ENCODE measurements at regions not wholly inside any gene's neighbourhood (a gene's known extent, or its start where the extent isn't known, plus 50 kb on each side); places are given as distances from the start of the nearest gene placed in this dataset.
"Not testable (repeated sequence)": the region's sequence is repeated elsewhere in the genome, so short reads cannot be mapped to it uniquely, and the experiment has no call there.

DNA sequence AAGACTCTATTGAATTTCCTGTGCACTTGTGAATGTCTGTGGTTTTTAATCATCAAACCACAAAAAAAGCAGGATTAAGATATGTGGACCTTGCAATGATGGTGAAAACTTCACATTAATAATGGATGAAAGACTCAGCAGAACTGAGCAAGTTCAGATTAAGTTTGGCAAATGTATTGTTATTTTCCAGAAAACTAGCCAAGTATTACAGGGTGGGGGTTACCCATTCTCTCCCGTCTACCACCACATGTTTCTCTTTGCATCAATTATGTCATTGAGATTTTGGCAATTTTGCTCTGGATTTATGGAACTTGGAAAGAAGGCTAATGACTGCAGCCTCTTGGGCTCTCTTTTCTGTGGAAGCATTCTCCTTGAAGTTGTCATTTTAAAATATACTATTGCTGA lies 577.1 kb downstream of the ANKRD50 start:
- no peak for DNase-seq

DNA sequence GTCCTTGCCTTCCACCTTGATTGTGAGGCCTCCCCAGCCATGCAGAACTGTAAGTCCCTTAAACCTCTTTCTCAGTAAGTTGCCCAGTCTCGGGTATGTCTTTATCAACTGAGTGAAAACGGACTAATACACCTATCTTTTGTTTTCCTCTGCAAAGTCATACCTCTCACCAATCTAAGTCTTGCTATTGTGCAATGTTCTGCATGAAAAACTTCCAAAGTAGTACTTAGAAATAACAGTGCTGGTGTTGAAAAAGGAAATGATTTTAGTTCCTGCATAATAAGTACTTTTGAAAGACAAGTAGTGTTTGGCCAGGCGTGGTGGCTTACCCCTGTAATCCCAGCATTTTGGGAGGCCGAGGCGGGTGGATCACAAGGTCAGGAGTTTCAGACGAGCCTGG lies 573.5 kb downstream of the ANKRD50 start:
- DNase-seq = no peak

DNA sequence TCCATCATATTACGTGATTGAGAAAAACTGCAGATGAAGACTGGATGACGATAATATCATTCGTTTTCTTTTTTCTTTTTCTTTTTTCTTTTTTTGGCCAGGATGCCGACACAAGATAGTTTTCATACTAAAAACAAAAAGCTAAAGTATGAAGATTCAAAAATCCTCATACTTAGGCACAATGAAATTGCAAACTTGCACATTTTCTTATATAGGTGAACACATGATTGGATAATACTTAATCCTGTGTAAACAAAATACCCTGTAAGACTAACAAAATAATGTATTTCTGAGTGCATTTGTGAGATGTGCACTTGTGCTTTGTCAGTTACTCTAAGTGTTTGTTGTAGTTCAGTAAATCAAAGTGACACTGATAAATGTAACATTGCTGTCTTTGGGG lies 568.9 kb downstream of the ANKRD50 start:
- DNase-seq = no peak

DNA sequence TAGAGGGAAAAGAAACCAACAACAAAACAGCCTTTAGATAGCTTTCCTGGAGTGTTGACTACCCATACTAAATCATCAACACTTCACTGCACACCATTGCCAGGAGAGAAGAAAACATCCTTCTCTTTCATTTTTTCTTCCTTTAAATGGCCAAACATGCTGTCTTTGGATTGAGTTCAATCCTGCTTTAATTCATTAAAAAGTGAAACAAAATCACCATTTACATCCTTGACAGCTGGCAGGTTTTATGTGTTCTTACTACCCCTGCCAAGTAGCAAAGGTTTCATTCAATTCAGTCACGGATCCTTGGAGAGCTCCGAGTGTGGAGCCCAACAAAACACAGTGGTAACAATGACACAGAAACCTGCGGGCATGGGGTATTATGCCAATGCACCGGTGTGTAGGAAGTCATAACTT lies 568.3 kb downstream of the ANKRD50 start:
- no peak for DNase-seq

DNA sequence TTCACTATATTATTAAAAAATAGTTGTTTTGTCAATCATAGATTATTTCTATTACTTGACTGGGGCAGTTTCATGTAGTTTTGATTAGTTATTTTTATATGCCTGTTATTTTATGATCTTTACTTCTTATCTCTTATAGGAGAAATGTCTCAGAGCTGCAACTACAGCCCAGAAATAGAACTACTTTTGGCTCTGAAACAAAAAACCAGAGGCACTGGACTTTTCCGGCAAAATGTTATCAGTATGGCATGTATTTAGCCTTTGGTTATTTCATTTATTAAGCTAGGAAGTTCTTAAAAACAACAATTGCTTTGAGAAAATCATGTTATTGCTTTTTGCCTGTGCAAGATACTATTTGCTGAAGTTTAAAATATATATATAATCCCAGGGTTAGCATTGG lies 566.5 kb downstream of the ANKRD50 start:
- DNase-seq = no peak

DNA sequence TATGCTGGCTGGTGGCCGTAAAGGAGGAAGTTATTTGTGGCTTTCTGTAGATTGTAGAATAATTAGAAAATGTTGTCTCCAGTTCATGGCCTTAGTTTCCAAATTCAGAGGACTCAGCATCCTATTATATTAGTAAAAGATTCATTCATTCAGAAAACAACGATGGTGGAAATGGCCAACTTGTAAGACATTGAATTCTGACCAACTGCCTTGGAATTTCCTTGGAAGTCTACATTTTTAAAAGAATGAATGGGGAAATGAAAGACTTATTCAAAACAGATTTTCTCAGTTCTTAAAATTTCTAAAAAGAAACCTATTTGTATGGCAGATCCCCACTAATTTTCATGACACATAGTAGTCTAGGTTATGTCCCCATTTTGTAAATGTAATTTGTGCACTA lies 561.5 kb downstream of the ANKRD50 start:
- DNase-seq = no peak

DNA sequence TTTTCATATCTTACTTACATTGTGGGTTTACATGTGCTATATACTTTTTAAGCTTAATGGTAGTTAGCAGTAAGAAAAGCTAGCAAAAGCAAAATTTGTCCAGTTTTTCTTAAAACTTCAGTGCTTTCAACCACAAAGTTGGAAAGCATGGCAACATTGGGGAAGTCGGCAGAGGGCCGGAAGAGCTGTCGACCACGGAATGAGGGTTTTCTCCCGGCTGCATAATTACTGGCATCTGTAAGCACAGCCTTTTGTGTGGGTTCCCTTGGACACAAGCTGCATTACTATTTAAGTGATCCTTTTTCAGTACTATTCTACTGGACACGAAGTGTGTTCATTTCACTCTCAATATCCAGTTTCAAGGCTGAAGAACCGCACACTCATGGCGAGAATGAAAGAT lies 560.4 kb downstream of the ANKRD50 start:
- peak; percentile 89 to 91 for DNase-seq

DNA sequence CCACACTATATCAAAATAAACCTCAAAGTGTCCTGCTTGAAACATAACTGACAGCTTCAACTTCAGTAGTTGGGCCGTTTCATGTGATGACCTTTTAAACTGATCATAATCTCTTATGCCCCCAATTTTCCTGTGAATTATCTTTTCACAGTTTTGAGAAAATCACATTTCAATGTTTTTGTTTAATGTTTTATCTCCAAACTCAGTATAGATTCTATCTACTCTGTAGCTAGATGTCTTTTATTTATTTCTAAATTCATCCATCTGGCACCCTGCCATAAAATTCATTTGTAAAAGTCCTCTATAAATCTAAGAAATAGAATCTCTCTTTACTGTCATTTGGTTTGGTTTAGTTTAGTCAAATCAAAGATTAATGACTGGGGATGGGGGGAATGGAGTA lies 557.3 kb downstream of the ANKRD50 start:
- DNase-seq = no peak

DNA sequence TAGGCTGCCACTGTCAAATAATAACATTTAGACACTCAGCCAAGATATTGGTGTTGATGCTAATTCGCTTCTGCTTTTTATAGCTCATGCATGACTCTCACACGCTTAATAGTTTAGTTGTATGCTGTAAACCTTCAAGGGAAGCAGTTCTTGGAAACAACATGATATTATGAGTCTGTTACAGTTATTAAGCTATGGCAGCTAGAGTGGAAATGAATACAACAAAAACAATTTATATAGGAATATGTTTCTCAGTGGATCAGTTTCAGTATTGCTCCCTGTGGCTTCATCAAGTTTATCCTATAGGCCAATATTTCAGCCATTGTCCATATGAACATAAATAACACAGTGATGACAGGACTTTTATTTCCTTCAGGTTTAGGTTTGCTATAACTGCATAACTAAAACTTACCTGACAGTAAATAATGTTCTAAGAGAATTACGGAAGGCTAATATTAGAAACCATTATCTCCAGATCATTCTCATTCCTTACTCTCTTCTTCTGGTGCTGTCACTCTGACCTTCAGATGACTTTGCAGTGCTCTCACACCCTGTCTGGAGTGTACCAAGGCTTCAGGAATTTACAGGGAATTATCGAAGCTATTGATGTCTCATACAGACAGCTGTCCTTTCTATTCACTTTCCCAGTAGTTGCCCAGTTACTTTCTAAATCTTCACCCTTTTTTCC lies 555.0 kb downstream of the ANKRD50 start:
- DNase-seq = no peak

DNA sequence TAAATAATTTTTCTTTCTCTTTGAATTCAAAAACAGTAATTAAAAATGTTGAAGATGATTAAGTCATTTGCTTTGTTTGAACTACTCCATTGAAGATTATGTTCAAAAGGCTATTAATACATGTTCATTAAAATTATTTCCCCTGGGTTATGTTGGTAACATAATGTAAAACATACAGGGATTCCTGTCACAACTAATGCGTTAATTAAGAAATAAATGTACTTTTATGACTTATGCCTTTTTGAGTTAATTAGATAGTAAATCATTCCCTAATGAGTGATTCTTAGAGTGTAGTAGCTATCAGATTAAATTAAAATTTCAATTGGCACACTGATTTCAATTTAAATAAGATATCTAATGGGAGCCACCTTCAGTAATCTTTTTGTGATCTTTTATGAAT lies 549.1 kb downstream of the ANKRD50 start:
- no peak for DNase-seq

DNA sequence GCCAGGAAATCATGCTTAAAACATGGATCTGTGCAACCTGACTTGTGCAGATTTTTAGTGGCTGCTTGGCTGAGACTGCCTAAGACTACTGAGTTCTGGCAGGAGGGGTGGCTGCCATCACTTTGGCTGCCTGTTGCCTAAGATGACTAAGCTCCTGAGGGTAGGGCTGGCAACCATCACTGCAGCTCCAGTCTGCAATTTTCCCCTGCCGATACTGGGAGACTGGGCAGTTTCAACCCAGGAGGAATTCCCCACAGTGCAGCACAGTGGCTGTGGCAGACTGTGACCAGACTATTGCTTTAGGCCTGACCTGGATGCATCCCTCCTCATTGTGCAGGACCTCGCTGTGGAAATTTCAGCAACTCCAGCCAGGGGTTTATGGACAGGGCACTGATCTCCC lies 544.9 kb downstream of the ANKRD50 start:
- DNase-seq = no peak

DNA sequence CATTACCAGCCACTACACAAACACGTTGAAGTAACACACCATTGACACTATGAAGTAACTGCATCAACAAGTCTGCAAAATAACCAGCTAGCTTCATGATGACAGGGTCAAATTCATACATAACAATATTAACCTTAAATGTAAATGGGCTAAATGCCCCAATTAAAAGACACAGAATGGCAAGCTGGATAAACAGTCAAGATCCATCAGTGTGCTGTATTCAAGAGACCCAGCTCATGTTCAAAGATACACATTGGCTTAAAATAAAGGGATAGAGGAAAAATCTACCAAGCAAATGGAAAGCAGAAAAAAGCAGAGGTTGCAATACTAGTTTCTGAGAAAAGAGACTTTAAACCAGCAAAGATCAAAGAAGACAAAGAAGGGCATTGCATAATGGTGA lies 543.0 kb downstream of the ANKRD50 start:
- not testable (repeated sequence) for DNase-seq

DNA sequence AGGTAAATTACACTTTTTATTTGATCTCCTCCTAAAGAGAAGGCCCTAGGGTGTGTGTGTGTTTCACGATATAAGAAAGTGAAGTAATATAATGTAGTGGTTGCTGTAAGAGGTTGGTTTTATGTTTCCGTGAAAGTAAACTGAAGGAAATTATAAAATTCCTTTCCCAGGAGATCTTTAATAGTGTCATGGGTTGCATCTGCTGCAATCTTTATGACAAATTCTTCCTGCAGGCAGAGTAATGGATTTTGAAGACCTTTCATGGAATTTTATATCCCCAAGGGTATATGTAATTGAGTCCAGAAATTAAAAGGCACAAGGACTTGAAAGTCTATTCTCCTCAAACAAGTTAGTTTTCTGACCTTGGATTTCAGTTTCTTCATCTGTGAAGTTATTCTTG lies 538.6 kb downstream of the ANKRD50 start:
- no peak for DNase-seq

DNA sequence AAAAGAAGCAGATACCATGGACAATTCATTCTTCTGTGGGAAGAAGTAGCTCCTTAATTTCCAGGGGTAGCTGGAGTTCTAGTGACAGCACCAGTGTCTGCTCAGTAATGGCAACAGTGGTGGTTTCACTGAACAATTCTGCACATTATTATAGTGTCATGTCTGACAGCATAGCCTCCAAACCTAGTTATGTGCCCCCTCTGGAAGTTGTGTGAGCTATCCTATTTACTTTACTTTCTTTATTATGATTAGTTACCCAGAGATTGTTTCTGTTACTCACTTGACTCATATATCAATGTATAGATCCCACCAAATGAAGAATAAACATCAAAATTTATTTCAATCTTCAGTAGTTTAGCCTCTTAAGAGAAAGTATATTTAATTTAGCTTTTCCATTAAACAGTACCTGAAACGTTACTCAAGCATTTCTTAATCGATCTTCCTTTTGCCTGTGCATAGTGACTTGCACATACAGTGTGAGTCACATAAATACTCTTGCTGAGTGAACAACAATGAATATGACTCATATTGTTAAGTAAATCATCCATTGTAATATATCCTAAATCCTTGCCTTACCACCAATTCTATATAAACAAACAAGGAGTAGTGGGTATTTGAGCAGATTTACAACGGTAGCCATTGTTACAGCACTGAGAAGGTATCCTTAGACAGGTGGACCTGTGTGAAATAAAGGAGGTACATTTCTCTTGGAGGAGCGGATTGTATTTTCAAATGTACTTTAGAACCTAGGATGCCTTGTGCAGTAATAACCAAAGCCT lies 534.7 kb downstream of the ANKRD50 start:
- no peak for DNase-seq

DNA sequence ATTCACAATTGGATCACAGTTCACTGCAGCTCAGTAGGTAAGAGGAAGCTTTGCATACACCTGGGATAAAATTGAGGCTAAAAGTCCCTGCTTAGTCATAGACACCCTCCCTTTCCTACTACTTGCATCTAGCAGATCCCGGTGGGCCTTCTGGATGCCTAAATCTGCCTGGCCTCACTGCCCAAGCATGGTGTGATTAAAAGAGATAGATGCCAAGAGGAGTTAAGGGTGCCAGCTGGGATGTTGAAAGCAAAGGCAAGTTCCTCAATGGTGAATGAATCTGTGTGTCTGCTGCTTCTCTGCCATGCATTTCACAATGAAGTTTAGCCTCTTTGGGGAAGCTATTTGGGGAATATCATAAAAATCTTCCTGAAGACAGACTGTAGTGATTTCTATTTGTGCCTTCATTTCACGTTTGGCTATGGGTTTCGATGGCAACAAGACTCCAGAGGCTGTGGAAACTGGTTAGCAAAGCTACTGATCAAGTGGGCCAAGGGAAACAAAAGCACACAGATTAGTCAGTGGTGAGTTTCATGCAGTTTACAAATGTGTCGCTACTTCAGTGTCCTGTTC lies 534.0 kb downstream of the ANKRD50 start:
- DNase-seq = no peak

DNA sequence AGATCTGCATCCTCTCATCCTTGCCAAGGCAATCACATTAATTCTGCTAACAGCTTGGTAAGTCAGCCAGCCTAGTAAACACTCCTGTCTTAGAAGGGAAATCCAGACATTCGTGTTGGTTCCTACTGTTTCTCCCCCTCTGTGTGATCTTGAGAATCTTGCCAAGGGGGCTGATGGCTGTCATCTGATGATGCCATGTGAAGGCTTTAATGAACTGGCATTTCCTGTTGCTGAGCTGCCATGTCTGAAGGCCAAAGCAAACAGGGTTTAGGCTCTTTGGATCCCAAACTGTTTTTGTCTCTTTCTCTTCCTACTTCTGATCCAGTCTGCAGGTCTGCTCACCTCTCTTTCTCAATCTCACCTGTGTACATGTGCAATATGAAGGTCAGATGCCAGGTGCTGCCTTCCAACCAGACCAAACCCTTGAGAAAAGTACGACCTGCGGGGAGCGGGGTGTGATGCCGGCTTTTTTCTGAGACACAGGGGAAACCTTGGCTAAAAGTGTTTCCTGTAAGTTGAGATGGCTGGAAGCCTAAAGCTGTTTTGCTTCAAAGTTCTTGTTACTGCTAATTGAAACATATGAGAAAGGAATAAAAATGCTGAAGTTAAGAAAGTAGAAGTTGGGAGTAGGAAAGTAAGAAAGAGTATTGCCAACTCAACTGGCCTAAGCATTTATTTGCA lies 532.9 kb downstream of the ANKRD50 start:
- DNase-seq = no peak

DNA sequence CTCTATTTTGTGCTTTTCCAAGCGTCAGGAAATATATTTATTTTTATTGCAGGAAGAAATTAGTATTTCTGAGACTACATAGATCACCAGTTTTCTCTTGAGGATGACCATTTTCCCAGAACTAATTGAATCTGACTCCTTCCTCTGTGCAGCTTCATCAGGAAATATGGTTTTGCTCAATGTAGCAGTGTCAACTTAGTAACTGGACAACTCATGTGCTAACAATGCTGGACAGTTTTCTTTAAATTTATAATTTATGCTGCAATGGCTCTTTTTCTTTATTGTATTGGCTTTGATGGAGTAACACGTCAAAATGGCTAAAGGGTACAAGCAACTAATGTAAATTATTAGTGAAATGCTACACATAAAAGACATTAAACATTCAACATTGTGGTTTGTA lies 531.5 kb downstream of the ANKRD50 start:
- DNase-seq = no peak

DNA sequence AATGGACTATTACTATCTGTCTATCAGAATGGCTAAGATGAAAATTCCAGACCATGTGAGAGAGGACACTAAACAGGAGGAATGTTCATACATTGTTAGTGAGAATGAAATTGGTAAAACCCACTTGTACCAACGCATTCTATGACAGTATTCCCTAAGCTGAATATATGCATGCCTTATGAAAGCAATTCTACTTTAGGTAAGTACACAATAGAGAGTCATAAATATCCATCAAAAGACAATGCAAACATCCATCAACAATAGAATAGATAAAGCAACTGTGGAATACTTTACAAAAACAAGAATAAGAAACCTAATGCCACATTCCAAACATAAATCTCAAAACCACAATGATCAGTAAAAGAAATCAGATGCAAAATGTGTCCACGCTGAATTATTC lies 529.3 kb downstream of the ANKRD50 start:
- DNase-seq = no peak

DNA sequence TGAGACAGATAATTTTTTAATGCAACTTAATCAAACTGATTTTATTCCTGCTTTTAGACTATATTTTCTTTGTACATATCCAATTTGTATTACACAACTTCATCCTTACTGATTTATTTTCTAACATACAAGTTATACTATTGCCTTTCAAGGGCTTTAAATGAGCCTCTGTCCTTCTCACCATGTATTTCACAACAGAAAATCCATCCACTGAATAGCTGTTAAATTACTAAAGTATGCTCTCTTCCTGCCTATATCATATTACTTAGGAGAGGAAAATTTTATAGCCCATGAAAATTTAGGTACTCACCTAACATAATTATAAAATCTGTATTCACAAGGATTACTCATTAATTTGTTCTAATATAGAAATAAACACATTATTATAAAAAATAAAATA lies 528.6 kb downstream of the ANKRD50 start:
- DNase-seq = no peak

DNA sequence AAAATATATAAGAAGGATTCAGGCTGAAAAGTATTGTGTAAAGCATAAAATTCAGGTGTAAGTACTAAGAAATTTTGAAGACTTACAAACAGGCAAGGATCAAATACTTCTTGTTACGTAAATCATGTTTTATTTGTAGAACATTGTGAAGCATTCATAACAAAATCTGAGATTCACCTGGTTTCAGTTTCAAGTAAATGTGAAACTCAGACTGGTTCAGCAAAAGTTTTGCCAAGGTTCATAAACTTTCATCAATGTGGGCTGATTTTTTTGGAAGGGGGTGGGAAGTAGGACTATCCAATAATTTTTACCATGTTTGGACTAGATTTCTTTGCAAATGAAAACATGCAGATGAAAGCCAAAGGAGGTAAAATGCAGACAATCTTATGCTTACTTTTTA lies 527.7 kb downstream of the ANKRD50 start:
- DNase-seq = no peak

DNA sequence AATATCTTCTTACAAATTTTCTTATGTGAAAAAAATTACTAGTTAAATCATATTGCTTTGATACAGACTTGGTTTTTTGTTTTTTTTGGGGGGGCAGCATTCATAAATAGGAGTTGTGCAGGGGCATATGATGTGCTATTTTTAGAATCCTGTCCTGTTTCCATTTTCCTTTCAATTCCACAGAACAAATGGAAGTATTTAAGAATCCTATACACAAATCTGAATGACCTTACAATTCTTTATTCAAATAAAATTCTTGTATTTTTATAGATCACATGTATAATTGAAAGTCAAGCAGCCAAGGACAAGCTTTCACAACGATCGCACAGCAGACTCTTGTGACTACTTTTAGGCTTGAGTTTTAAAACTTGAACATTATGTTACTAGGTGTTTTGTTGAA lies 523.9 kb downstream of the ANKRD50 start:
- DNase-seq = no peak

DNA sequence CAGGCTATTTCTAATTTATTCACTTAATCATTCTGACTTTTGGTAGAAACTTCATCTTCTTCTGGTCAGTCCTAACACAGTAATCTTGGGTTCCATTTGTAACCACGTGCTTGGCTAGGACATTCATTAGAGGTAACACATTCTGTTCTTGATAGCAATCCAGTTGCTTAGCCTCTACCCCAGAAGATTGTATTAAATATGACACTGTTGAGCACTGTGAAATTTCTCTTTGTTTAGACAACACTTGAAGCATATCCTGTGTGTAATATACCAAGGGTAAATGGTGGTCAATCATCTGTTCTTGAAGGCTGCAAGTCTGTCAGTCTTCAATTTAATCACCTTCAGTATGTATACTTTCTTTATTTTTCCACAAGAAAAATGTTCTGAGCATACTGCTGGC lies 523.0 kb downstream of the ANKRD50 start:
- no peak for DNase-seq

DNA sequence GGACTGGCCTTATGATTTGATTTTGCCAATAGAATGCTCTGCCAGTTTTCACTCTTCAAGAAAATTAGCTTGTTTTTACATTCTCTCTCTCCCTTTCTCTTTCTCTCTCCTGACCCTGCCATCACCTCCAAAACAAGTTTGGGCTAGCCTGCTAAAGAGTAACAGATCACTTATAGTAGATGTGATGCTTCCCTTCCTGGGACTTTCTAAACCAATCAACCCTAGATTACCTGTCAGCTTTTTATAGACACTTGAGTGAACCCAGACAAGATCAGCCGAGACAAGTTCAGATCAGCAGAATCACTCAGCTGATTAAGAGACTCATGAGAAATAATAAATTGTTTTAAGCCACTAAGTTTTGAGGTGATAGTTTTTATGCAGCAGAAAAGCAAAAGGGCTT lies 521.2 kb downstream of the ANKRD50 start:
- no peak for DNase-seq

DNA sequence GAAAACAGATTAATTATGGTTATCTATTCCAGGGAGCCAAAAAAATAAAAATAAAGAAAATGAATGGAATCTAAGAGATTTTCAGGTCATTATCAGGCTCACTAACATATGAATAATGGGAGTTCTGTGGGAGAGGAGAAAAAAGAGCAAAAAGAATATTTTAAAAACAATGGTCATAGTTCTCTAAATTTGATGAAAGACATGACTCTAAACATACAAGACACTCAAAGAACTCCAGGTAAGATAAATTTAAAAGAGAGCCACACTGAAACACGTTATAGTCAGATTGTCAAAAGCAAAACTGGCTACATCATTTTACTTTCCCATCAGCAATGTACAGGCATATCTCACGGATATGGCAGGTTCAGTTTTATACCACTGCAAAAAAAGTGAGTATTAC lies 520.0 kb downstream of the ANKRD50 start:
- DNase-seq = no peak

Data from Kasumi-1 (cell line).